HEK293T (cell line): ENCODE measurements at regions not wholly inside any gene's neighbourhood (a gene's known extent, or its start where the extent isn't known, plus 50 kb on each side); places are given as distances from the start of the nearest gene placed in this dataset.

ENCODE experiments used
- FOXM1 ChIP-seq: fragments of 450-650 bp; IDR thresholded peaks from 2 replicates; pipeline ENCODE4 v1.6.1; 2017; ENCODE audit warnings: mild to moderate bottlenecking, borderline replicate concordance
- SP1 ChIP-seq: fragments of 450-650 bp; IDR thresholded peaks from 2 replicates; pipeline ENCODE4 v1.6.1; 2017
- SUZ12 ChIP-seq: fragments of 450-650 bp; IDR thresholded peaks from 2 replicates; pipeline ENCODE4 v1.6.1; 2016; ENCODE audit warnings: mild to moderate bottlenecking
- TARDBP ChIP-seq: fragments of 450-650 bp; IDR thresholded peaks from 2 replicates; pipeline ENCODE4 v1.6.1; 2016
- ZNF384 ChIP-seq: fragments of 450-650 bp; IDR thresholded peaks from 2 replicates; pipeline ENCODE4 v1.6.1; 2016

GRCh38 chr6:134729561-134729960 lies 220.3 kb downstream of the ALDH8A1 start:
- TF ChIP-seq SP1 (no peak), TARDBP (no peak), SUZ12 (no peak), ZNF384 (no peak), FOXM1 (no peak)
